Large intestine (tissue), 3 donors: ENCODE measurements at regions not wholly inside any gene's neighbourhood (a gene's known extent, or its start where the extent isn't known, plus 50 kb on each side); places are given as distances from the start of the nearest gene placed in this dataset.

Experiments
- DNase-seq, 2 donors: peaks; one replicate each; pipeline versions ENCODE4 v3.0.0 to v3.0.0-alpha.2; 2013
- H3K27ac ChIP-seq: one replicate; pipeline ENCODE4 v1.5.1; 2013; ENCODE audit warnings: low read length
- H3K27me3 ChIP-seq: 2 replicates; pipeline ENCODE4 v1.6.1; 2013; ENCODE audit warnings: low read length; ENCODE audit not compliant: control insufficient read depth, insufficient read depth
- H3K36me3 ChIP-seq: 2 replicates; pipeline ENCODE4 v1.6.1; 2013; ENCODE audit warnings: low read length; ENCODE audit not compliant: control insufficient read depth, insufficient read depth
- H3K4me1 ChIP-seq: one replicate; pipeline ENCODE4 v1.6.1; 2013; ENCODE audit warnings: low read length; ENCODE audit not compliant: control insufficient read depth, insufficient read depth
- H3K4me3 ChIP-seq: one replicate; pipeline ENCODE4 v1.5.1; 2013; ENCODE audit warnings: low read length
- H3K9me3 ChIP-seq: one replicate; pipeline ENCODE4 v1.6.1; 2013; ENCODE audit warnings: mild to moderate bottlenecking, low read depth, low read length, moderate library complexity; ENCODE audit not compliant: control insufficient read depth
- WGBS: methylation state at CpG from one replicate; pipeline ENCODE4 v1.1.5; 2013; ENCODE audit warnings: low lambda C conversion rate; ENCODE audit not compliant: insufficient coverage; 5-methylcytosine and 5-hydroxymethylcytosine counted together

- 100% methylated on average over 1 of the region's 3 CpGs for WGBS
- Histone ChIP-seq H3K36me3 (no peaks in the 10 kb centered on the region), H3K4me3 (no peak overlapping the region), H3K27me3 (no peaks in the 10 kb centered on the region), H3K4me1 (no peaks in the 10 kb centered on the region), H3K27ac (no peak overlapping the region), H3K9me3 (no peaks in the 10 kb centered on the region)
- no peak for DNase-seq
Measured at GRCh38 chr2:66968946-66969345, 428.2 kb upstream of the ETAA1 start.

GRCh38 chr2:66981074-66981473 is 416.1 kb upstream of the ETAA1 start:
- no peak overlapping the region for H3K4me3 ChIP-seq
- H3K27me3 ChIP-seq, result no peaks in the 10 kb centered on the region
- no peaks in the 10 kb centered on the region for H3K4me1 ChIP-seq
- no peak overlapping the region for H3K27ac ChIP-seq
- H3K9me3 ChIP-seq, result no peaks in the 10 kb centered on the region
- WGBS, result 67% methylated on average over 1 of the region's 2 CpGs
- DNase-seq, result no peak
- no peaks in the 10 kb centered on the region for H3K36me3 ChIP-seq

GRCh38 chr2:66982766-66983165 is 414.4 kb upstream of the ETAA1 start:
- no peaks in the 10 kb centered on the region for H3K27me3 ChIP-seq
- H3K36me3 ChIP-seq, result no peaks in the 10 kb centered on the region
- no peak overlapping the region for H3K27ac ChIP-seq
- H3K4me3 ChIP-seq, result no peak overlapping the region
- H3K4me1 ChIP-seq, result no peaks in the 10 kb centered on the region
- DNase-seq, result no peak
- H3K9me3 ChIP-seq, result no peaks in the 10 kb centered on the region

- no peaks in the 10 kb centered on the region for H3K9me3 ChIP-seq
- DNase-seq, result no peak
- H3K27ac ChIP-seq, result no peak overlapping the region
- H3K4me3 ChIP-seq, result no peak overlapping the region
- H3K4me1 ChIP-seq, result no peaks in the 10 kb centered on the region
- H3K36me3 ChIP-seq, result no peaks in the 10 kb centered on the region
- no peaks in the 10 kb centered on the region for H3K27me3 ChIP-seq
Measured at GRCh38 chr2:66984864-66985263, 412.3 kb upstream of the ETAA1 start.

GRCh38 chr2:66985906-66986305 is 411.2 kb upstream of the ETAA1 start:
- WGBS, result no CpG with 5 or more reads among the region's 1 CpG
- H3K27ac ChIP-seq, result no peak overlapping the region

GRCh38 chr2:66987733-66988132 is 409.4 kb upstream of the ETAA1 start:
- Histone ChIP-seq H3K27me3 (no peaks in the 10 kb centered on the region), H3K4me3 (no peak overlapping the region), H3K4me1 (no peaks in the 10 kb centered on the region), H3K36me3 (no peaks in the 10 kb centered on the region), H3K9me3 (no peaks in the 10 kb centered on the region), H3K27ac (no peak overlapping the region)
- DNase-seq, result no peak
- WGBS, result no CpG with 5 or more reads among the region's 4 CpGs

More at GRCh38 chr2:66985906-66986305, 411.2 kb upstream of the ETAA1 start:
- no peak overlapping the region for H3K4me3 ChIP-seq
- no peaks in the 10 kb centered on the region for H3K27me3 ChIP-seq
- DNase-seq, result no peak
- no peaks in the 10 kb centered on the region for H3K4me1 ChIP-seq
- H3K9me3 ChIP-seq, result no peaks in the 10 kb centered on the region
- H3K36me3 ChIP-seq, result no peaks in the 10 kb centered on the region

GRCh38 chr2:66994654-66995053 is 402.5 kb upstream of the ETAA1 start:
- Histone ChIP-seq H3K27ac (no peak overlapping the region), H3K36me3 (no peaks in the 10 kb centered on the region), H3K4me1 (no peaks in the 10 kb centered on the region), H3K27me3 (peaks cover 11% of the 10 kb centered on the region), H3K4me3 (no peak overlapping the region), H3K9me3 (no peaks in the 10 kb centered on the region)
- DNase-seq, result no peak
- no CpG with 5 or more reads among the region's 1 CpG for WGBS

GRCh38 chr2:66995636-66996035 is 401.5 kb upstream of the ETAA1 start:
- no peaks in the 10 kb centered on the region for H3K9me3 ChIP-seq
- H3K27me3 ChIP-seq, result peaks cover 11% of the 10 kb centered on the region
- no peaks in the 10 kb centered on the region for H3K36me3 ChIP-seq
- no peaks in the 10 kb centered on the region for H3K4me1 ChIP-seq
- H3K4me3 ChIP-seq, result no peak overlapping the region
- no peak for DNase-seq
- WGBS, result no CpG with 5 or more reads among the region's 3 CpGs
- no peak overlapping the region for H3K27ac ChIP-seq

- H3K27ac ChIP-seq, result no peak overlapping the region
- no peaks in the 10 kb centered on the region for H3K27me3 ChIP-seq
- no peaks in the 10 kb centered on the region for H3K4me1 ChIP-seq
- DNase-seq, result no peak
- WGBS, result 94% methylated on average over 2 of the region's 5 CpGs
- no peak overlapping the region for H3K4me3 ChIP-seq
- H3K36me3 ChIP-seq, result no peaks in the 10 kb centered on the region
- H3K9me3 ChIP-seq, result no peaks in the 10 kb centered on the region
Measured at GRCh38 chr2:67002618-67003371, 394.3 kb upstream of the ETAA1 start.

- 61% methylated on average over 2 of the region's 5 CpGs for WGBS
- Histone ChIP-seq H3K4me3 (no peak overlapping the region), H3K36me3 (no peaks in the 10 kb centered on the region), H3K9me3 (no peaks in the 10 kb centered on the region), H3K4me1 (no peaks in the 10 kb centered on the region), H3K27ac (no peak overlapping the region), H3K27me3 (no peaks in the 10 kb centered on the region)
- no peak for DNase-seq
Measured at GRCh38 chr2:67006373-67006960, 390.7 kb upstream of the ETAA1 start.

GRCh38 chr2:67008155-67008554 is 389.0 kb upstream of the ETAA1 start:
- Histone ChIP-seq H3K4me3 (no peak overlapping the region), H3K27me3 (peaks cover 2% of the 10 kb centered on the region), H3K9me3 (no peaks in the 10 kb centered on the region), H3K4me1 (no peaks in the 10 kb centered on the region), H3K36me3 (no peaks in the 10 kb centered on the region), H3K27ac (no peak overlapping the region)
- no CpG with 5 or more reads among the region's 4 CpGs for WGBS
- no peak for DNase-seq
